ENCODE measurements at regions not wholly inside any gene's neighbourhood (a gene's known extent, or its start where the extent isn't known, plus 50 kb on each side); places are given as distances from the start of the nearest gene placed in this dataset.

DNA sequence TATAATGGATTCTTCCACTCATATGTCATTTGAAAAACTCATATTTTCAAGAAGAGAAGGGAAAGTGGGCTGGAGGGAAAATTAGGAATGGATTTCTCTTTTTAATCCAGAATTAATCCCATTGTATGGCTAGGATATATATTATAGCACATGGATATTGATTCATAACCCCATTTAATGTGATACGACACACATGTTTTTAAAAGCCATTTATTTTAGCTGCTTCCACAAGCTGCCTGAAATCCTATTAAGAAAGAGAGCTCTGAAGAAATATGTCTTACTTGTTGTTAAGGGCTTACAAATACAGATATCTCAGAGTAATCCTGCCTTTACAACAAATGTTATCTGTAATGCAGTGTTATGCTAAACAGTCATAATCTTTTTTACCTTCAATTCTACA is 598.6 kb downstream of the AMY1C start:
- Histone ChIP-seq H3K27ac (no peak overlapping the region), H3K27me3 (no peaks in the 10 kb centered on the region), H3K4me1 (no peaks in the 10 kb centered on the region), H3K9me3 (no peaks in the 10 kb centered on the region), H3K4me3 (no peak overlapping the region), H3K36me3 (no peaks in the 10 kb centered on the region)
- DNase-seq (no peak), ATAC-seq (no peak)
- intact Hi-C loops (cut with DNase I) = no loop called here
- TF ChIP-seq, protein P1, sequence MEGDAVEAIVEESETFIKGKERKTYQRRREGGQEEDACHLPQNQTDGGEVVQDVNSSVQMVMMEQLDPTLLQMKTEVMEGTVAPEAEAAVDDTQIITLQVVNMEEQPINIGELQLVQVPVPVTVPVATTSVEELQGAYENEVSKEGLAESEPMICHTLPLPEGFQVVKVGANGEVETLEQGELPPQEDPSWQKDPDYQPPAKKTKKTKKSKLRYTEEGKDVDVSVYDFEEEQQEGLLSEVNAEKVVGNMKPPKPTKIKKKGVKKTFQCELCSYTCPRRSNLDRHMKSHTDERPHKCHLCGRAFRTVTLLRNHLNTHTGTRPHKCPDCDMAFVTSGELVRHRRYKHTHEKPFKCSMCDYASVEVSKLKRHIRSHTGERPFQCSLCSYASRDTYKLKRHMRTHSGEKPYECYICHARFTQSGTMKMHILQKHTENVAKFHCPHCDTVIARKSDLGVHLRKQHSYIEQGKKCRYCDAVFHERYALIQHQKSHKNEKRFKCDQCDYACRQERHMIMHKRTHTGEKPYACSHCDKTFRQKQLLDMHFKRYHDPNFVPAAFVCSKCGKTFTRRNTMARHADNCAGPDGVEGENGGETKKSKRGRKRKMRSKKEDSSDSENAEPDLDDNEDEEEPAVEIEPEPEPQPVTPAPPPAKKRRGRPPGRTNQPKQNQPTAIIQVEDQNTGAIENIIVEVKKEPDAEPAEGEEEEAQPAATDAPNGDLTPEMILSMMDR (IDR thresholded peaks at IDR 0.05) = no peak

DNA sequence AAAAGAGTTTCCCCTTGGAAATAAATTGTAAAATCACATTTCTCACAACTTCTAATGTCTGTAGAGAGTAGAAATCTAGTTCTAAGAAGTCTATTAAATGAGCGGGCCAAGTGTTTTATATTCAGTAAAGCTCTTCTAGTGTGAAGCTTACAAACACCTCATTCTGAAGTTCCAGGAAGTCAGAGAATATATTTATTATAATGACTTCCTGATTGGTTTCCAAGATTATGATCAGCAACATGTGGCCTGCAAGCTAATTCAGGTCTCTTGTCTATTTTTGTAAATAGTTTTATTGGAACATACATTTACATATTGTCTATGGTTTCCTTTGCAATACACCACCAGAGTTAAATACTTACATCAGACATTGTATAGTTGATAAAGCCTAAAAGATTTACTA is 603.9 kb downstream of the AMY1C start:
- intact Hi-C loops (cut with DNase I) = no loop called here
- DNase-seq (no peak), ATAC-seq (no peak)
- H3K27me3 ChIP-seq = no peaks in the 10 kb centered on the region
- no peaks in the 10 kb centered on the region for H3K4me1 ChIP-seq
- H3K9me3 ChIP-seq = no peaks in the 10 kb centered on the region
- TF ChIP-seq, protein P1 (IDR thresholded peaks at IDR 0.05) = no peak
- H3K27ac ChIP-seq = no peak overlapping the region
- H3K36me3 ChIP-seq = no peaks in the 10 kb centered on the region
- no peak overlapping the region for H3K4me3 ChIP-seq

DNA sequence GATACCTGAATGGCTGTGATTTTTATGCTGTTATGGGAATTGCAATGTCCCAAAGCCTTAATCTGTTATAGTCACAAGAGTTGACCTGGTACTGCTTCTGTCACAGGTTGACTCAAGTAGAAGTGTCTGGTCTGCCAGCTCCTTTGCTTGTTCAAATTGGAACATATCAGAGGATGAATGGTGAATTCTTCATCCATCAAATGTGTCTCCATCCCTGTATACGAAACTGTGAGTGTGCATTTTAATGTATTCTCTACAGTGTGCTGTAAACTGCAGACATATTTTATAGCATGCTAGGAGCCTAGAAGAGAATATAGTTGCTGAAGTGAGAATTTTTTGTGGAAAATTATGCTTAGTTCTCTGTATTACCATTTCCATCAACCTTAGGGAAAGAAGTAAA is 608.4 kb downstream of the AMY1C start:
- intact Hi-C loops (cut with DNase I) = no loop called here
- no peaks in the 10 kb centered on the region for H3K36me3 ChIP-seq
- no peak for ATAC-seq

DNA sequence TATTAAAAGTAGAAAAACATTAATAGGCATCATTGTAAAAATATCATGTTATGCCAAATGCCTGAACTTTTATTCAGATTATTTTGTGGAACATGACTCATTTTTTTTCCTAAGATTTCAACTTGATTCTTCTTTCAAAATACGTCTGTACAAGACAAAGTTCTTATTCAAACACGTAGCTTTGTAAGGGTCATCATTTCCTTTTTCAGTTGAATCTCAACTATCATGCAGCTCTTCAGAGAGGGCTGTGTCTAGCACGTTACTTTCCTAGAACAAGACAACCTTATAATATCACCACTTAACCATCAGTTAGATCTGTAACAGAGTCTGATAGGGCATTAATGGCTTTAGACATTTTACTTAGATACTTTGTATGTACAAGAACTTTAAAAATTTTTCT is 608.9 kb downstream of the AMY1C start:
- no peaks in the 10 kb centered on the region for H3K36me3 ChIP-seq
- H3K27ac ChIP-seq = no peak overlapping the region
- no peaks in the 10 kb centered on the region for H3K9me3 ChIP-seq
- no peak overlapping the region for H3K4me3 ChIP-seq
- H3K27me3 ChIP-seq = no peaks in the 10 kb centered on the region
- TF ChIP-seq, protein P1 (IDR thresholded peaks at IDR 0.05) = no peak
- H3K4me1 ChIP-seq = no peaks in the 10 kb centered on the region
- intact Hi-C loops (cut with DNase I) = no loop called here
- no peak for ATAC-seq
- no peak for DNase-seq

More for the DNA sequence above, 608.4 kb downstream of the AMY1C start:
- Histone ChIP-seq H3K4me3 (no peak overlapping the region), H3K27ac (no peak overlapping the region), H3K27me3 (no peaks in the 10 kb centered on the region), H3K9me3 (no peaks in the 10 kb centered on the region), H3K4me1 (no peaks in the 10 kb centered on the region)
- TF ChIP-seq, protein P1 (IDR thresholded peaks at IDR 0.05) = no peak
- no peak for DNase-seq

DNA sequence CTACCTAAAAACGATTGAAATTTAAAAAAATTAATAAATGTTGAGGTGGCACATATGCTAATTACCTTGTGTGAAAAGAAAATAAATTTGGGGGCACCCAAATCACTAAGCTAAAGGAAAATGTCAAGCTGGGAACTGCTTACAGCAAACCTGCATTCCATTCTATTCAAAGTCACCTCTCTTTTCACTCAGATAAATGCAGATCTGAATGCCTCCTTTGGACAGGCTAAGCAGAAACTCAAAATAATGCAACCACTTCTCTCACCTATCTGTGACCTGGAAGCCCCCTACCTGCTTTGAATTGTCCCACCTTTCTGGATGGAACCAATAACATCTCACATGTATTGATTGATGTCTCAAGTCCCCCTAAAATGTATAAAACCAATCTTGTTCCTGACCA is 628.7 kb downstream of the AMY1C start:
- no peaks in the 10 kb centered on the region for H3K9me3 ChIP-seq
- H3K27me3 ChIP-seq = no peaks in the 10 kb centered on the region
- intact Hi-C loops (cut with DNase I) = no loop called here
- TF ChIP-seq, protein P1 (IDR thresholded peaks at IDR 0.05) = no peak
- no peak for ATAC-seq
- H3K36me3 ChIP-seq = no peaks in the 10 kb centered on the region
- no peak overlapping the region for H3K27ac ChIP-seq
- H3K4me1 ChIP-seq = no peaks in the 10 kb centered on the region
- DNase-seq = no peak
- no peak overlapping the region for H3K4me3 ChIP-seq

DNA sequence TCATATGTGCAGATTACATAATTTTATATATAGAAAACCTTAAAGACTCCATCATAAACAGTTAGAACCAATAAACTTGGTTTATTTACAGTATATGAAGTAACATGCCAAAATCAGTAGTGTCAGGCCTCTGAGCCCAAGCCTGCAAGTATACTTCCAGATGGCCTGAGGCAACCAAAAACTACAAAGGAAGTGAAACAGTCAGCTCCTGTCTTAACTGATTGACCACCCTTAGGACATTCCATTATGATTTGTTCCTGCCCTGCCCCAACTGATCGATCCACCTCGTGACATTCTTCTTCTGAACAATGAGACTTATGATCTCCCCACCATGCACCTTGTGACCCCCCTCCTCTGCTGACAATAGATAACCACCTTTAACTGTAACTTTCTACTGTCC is 630.3 kb downstream of the AMY1C start:
- TF ChIP-seq, protein P1 (IDR thresholded peaks at IDR 0.05) = no peak

More for the DNA sequence above, 630.3 kb downstream of the AMY1C start:
- Histone ChIP-seq H3K9me3 (no peaks in the 10 kb centered on the region), H3K4me1 (no peaks in the 10 kb centered on the region), H3K4me3 (no peak overlapping the region), H3K36me3 (no peaks in the 10 kb centered on the region), H3K27ac (no peak overlapping the region), H3K27me3 (no peaks in the 10 kb centered on the region)
- intact Hi-C loops (cut with DNase I) = no loop called here
- ATAC-seq (no peak), DNase-seq (no peak)

Measured in upper lobe of right lung (tissue), 1 donor.